IPS-18a (cell line): ENCODE measurements at regions not wholly inside any gene's neighbourhood (a gene's known extent, or its start where the extent isn't known, plus 50 kb on each side); places are given as distances from the start of the nearest gene placed in this dataset.

Experiments used
- H3K27ac ChIP-seq: one replicate; pipeline ENCODE4 v1.5.1; 2013; ENCODE audit warnings: low read length
- H3K27me3 ChIP-seq: one replicate; pipeline ENCODE4 v1.6.1; 2013; ENCODE audit warnings: mild to moderate bottlenecking, low read length; ENCODE audit not compliant: control insufficient read depth, insufficient read depth
- H3K36me3 ChIP-seq: one replicate; pipeline ENCODE4 v1.6.1; 2013; ENCODE audit warnings: low read depth, low read length; ENCODE audit not compliant: control insufficient read depth
- H3K4me1 ChIP-seq: one replicate; pipeline ENCODE4 v1.6.1; 2013; ENCODE audit warnings: low read depth, low read length; ENCODE audit not compliant: control insufficient read depth
- H3K4me3 ChIP-seq: one replicate; pipeline ENCODE4 v1.5.1; 2013; ENCODE audit warnings: low read length
- H3K9ac ChIP-seq: one replicate; pipeline ENCODE4 v1.6.1; 2013; ENCODE audit warnings: mild to moderate bottlenecking, low read length, moderate library complexity
- H3K9me3 ChIP-seq: one replicate; pipeline ENCODE4 v1.6.1; 2013; ENCODE audit warnings: low read depth, low read length; ENCODE audit not compliant: control insufficient read depth

GRCh38 chr20:63101781-63102720 lies 95.3 kb upstream of the BHLHE23 start:
- H3K27ac ChIP-seq: no peak overlapping the region
- peak overlapping the region; percentile 44 for H3K4me3 ChIP-seq
- H3K9ac ChIP-seq: no peak overlapping the region
- peaks cover 54% of the 10 kb centered on the region for H3K27me3 ChIP-seq
- H3K9me3 ChIP-seq: no peaks in the 10 kb centered on the region
- H3K36me3 ChIP-seq: no peaks in the 10 kb centered on the region
- H3K4me1 ChIP-seq: peaks cover 4% of the 10 kb centered on the region

- no peaks in the 10 kb centered on the region for H3K9me3 ChIP-seq
- H3K9ac ChIP-seq: no peak overlapping the region
- peaks cover 4% of the 10 kb centered on the region for H3K4me1 ChIP-seq
- no peak overlapping the region for H3K4me3 ChIP-seq
- no peaks in the 10 kb centered on the region for H3K36me3 ChIP-seq
- no peak overlapping the region for H3K27ac ChIP-seq
- H3K27me3 ChIP-seq: peaks cover 54% of the 10 kb centered on the region
Observed at GRCh38 chr20:63100926-63101699, 94.3 kb upstream of the BHLHE23 start.

- H3K9ac ChIP-seq: no peak overlapping the region
- no peak overlapping the region for H3K27ac ChIP-seq
- no peaks in the 10 kb centered on the region for H3K9me3 ChIP-seq
- peaks cover 54% of the 10 kb centered on the region for H3K27me3 ChIP-seq
- no peak overlapping the region for H3K4me3 ChIP-seq
- peaks cover 4% of the 10 kb centered on the region for H3K4me1 ChIP-seq
- no peaks in the 10 kb centered on the region for H3K36me3 ChIP-seq
Observed at GRCh38 chr20:63100174-63100925, 93.6 kb upstream of the BHLHE23 start.

GRCh38 chr20:63099456-63100173 lies 92.9 kb upstream of the BHLHE23 start:
- H3K9me3 ChIP-seq: no peaks in the 10 kb centered on the region
- peaks cover 4% of the 10 kb centered on the region for H3K4me1 ChIP-seq
- H3K27ac ChIP-seq: no peak overlapping the region
- peaks cover 54% of the 10 kb centered on the region for H3K27me3 ChIP-seq
- no peak overlapping the region for H3K9ac ChIP-seq
- H3K4me3 ChIP-seq: no peak overlapping the region
- no peaks in the 10 kb centered on the region for H3K36me3 ChIP-seq

GRCh38 chr20:63098195-63098810 lies 91.5 kb upstream of the BHLHE23 start:
- no peak overlapping the region for H3K4me3 ChIP-seq
- H3K4me1 ChIP-seq: peaks cover 4% of the 10 kb centered on the region
- H3K27ac ChIP-seq: no peak overlapping the region
- no peaks in the 10 kb centered on the region for H3K36me3 ChIP-seq
- H3K27me3 ChIP-seq: peaks cover 50% of the 10 kb centered on the region
- no peak overlapping the region for H3K9ac ChIP-seq
- no peaks in the 10 kb centered on the region for H3K9me3 ChIP-seq

- H3K4me3 ChIP-seq: no peak overlapping the region
- H3K27me3 ChIP-seq: peaks cover 42% of the 10 kb centered on the region
- no peaks in the 10 kb centered on the region for H3K36me3 ChIP-seq
- H3K9ac ChIP-seq: no peak overlapping the region
- H3K27ac ChIP-seq: no peak overlapping the region
- H3K9me3 ChIP-seq: no peaks in the 10 kb centered on the region
- peaks cover 4% of the 10 kb centered on the region for H3K4me1 ChIP-seq
Observed at GRCh38 chr20:63097336-63097831, 90.6 kb upstream of the BHLHE23 start.

- Histone ChIP-seq H3K9ac (no peak overlapping the region), H3K4me3 (no peak overlapping the region), H3K9me3 (no peaks in the 10 kb centered on the region), H3K27me3 (peaks cover 36% of the 10 kb centered on the region), H3K36me3 (no peaks in the 10 kb centered on the region), H3K4me1 (peaks cover 4% of the 10 kb centered on the region), H3K27ac (no peak overlapping the region)
Observed at GRCh38 chr20:63096681-63097335, 90.0 kb upstream of the BHLHE23 start.

GRCh38 chr20:63095718-63096654 lies 89.2 kb upstream of the BHLHE23 start:
- Histone ChIP-seq H3K27me3 (peaks cover 28% of the 10 kb centered on the region), H3K36me3 (no peaks in the 10 kb centered on the region), H3K27ac (no peak overlapping the region), H3K9ac (no peak overlapping the region), H3K4me1 (peaks cover 4% of the 10 kb centered on the region), H3K4me3 (no peak overlapping the region), H3K9me3 (no peaks in the 10 kb centered on the region)

GRCh38 chr20:63094767-63095499 lies 88.2 kb upstream of the BHLHE23 start:
- Histone ChIP-seq H3K9me3 (no peaks in the 10 kb centered on the region), H3K36me3 (no peaks in the 10 kb centered on the region), H3K4me3 (no peak overlapping the region), H3K27me3 (peaks cover 18% of the 10 kb centered on the region), H3K4me1 (no peaks in the 10 kb centered on the region), H3K9ac (no peak overlapping the region), H3K27ac (no peak overlapping the region)
